Inflammatory macrophage (primary cell): ENCODE measurements at regions not wholly inside any gene's neighbourhood (a gene's known extent, or its start where the extent isn't known, plus 50 kb on each side); places are given as distances from the start of the nearest gene placed in this dataset.
A peak's percentile ranks its signal among the peaks of the same experiment; 100 is the strongest.
"Not testable (repeated sequence)": the region's sequence is repeated elsewhere in the genome, so short reads cannot be mapped to it uniquely, and the experiment has no call there.

Source experiments
- DNase-seq, 2 donors: peaks; one replicate each; pipeline ENCODE4 v3.0.0-alpha.2; 2020 to 2022

DNA sequence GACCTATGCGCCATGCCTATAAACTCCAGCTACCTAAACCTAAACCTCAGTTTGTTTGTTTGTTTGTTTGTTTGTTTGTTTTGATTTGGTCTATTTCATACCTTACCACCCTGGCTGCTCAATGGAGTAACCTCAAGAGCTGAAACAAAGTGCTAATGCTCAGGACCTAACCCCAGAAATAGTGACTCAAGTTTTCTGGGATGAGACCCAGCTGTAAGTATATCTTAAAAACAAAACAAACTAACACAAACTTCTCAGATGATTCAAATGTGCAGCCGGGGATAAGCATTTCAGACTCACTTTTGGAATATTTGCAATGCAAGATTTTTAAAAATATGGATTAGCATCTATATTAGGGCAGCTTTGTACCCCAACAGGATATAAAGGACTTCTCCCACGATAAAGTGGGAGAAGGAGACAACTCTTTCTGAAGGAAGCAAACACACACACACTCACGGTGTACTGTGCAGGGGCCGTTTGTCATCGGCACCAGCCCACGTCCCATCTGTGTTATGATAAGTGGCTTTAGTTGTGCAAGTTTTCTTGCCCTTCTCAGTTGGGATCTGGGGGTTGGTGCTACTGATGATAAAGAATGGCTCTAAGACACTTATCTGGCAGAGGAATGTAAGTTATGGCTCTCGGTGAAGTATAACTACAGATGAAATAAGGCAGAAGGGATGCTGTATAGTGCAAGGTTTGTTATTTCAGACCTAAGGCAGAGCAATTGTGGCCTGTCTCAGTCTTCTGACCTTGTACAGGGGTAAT is 516.7 kb upstream of the TMEM132C start:
- no peak for DNase-seq

DNA sequence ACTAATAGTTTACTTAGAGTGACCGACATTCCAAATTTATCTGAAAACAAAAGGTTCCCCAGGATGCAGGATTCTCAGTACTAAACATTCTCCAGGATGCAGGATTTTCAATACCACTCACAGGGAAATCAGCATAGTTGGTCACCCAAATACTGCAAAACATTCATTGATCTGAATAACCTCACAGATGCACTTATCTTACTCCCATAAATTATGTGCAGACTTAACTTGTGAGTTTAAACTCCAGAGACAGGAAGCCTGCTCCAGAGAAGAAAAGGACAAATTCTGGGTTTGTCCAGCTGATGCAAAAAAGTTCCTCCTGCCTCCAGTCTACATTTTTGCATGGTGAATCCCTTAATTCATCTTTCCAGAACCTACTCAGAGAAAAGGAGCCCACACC is 514.2 kb upstream of the TMEM132C start:
- DNase-seq = no peak

DNA sequence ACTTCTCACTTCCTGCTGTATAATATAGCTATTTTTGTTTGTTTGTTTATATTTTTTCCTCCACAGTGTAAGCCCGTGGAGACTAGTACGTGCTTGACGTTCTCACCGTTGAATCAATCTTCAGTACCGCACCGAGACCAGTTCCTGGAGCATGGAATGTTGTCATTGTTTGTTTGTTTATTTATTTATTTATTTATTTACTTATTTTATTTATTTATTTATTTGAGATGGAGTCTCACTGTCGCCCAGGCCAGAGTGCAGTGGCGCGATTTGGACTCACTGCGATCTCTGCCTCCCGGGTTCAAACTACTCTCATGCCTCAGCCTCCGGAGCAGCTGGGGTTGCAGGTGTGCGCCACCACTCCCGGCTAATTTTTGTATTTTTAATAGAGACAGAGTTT is 506.6 kb upstream of the TMEM132C start:
- DNase-seq = no peak

DNA sequence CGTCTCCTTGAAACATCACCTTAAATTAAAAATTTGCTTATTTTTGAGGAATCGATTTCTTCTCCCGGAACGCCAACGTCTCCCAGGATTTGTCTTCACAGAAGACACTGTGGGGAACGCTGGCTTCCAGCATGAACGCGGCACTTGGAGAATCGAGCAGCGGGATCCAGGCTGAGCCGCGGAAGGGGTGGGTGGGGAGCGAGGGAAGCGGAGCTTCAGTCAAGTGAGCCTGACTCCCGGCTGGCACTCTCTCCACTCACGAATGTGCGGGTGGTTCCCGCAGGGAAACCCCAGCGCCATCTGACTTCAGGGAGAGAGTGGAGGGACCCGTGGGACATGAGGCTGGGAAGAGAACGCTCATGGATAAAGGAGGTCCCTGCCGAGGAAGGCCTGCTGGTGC is 506.0 kb upstream of the TMEM132C start:
- no peak for DNase-seq

DNA sequence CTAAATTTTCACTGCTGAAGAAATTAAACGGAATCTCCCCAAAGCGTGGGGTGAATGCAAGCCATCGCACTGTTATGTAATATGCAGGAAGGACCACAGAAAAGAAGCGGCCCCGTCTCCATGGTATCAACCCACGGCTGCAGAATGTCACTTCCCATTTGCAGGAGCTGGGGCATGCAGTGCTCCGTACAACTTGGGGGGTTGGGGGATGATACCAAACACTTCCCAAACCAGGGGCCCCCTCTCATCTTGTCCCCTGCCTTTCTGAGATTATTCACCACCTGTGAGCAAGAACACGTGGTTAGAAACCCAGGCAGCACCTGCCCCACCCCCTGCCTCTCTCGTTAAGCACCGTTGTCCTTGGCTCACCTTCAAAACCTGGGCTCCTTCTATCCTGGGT is 505.1 kb upstream of the TMEM132C start:
- DNase-seq = peak; percentile 76 to 86

DNA sequence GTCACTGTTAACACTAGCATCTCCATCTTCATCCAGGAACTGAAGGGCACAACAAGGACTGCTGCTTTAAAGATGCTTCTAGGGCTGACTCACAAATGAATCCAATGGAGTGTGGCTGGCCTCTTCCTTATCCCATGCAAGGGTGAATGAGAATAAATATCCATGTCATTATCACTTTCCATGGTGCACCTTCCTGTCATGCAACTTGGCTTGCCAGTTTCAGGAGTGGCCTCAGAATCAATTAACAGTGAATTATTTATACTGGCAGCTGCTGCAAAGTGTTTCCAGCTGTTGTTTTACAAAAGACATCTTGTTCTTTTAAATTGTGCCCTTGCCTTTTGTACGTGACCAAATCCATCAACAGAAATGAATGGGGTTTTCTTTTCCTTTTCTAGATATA is 499.3 kb upstream of the TMEM132C start:
- DNase-seq = no peak

DNA sequence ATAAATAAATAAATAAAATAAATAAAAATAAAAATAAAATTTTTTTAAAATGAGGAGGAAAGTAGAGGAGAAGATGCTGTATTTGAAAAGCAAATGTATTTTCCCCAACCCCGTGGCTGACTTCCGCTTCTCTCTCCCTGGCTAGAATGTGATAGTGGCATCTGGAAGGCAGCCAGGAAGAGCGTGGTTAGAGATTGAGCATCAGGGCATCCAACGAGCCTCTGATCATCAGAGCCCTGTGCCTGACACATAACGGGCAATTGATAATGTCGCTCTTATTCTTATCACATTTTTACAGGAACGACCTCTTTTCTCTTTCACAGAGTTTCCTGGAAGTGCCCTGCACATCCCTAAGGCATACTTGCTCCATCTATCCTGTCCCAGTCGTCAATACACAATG is 496.9 kb upstream of the TMEM132C start:
- peak; percentile 16 to 27 for DNase-seq

DNA sequence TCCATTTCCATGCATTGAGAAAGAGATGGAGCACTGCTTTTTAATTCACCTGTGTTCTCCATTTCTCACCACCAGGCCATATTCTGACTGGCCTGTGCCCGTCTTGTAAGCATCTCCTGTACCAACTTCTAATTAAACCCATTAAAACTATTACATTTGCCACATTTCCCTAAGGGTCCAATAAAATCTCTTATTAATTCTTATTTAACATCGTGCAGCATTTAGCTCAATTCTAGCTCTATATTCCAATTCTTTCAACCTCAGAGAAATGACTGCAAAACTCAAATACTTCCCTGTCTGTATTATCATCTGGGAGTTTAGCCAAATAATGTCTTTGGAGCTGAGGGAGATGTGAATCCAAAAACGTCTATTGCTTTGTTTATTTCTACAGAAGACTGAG is 495.4 kb upstream of the TMEM132C start:
- no peak for DNase-seq

DNA sequence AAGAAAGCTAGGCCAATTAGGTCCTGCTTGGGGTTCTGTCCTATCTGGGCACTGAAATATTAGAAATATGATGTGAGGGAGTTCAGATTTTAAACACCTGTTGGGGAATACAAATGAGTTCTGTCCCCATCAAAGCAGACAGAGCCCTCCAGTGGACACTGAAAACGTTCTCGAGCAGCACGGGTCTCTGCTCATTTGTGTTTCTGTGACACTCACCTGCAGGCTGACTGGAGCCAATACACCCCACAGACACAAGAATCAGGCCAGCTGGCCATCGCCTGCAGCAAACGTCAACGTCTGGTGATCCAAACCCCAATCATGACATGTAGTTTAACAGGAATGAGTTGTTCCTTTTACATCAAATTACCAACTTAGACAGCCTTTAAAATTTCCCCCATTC is 493.4 kb upstream of the TMEM132C start:
- DNase-seq = no peak

DNA sequence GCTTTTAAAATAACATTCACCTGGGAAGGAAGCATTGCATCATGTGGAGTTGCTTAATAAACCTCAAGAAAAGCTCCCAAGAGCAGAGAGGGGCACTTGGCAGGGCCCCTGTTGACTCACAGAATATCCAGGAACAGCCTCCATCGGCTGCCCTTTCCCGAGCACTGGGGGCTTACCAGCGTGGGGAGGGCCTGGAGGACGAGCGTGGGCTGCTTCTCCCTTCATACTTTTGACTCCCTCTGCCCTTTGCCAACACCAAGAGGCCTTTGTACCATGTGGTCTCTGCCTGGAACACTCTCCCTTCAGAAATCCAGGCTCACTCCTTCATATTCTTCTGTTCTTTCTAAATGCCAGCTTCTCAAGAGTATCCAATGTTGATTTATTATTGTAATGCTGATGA is 492.1 kb upstream of the TMEM132C start:
- DNase-seq = no peak

DNA sequence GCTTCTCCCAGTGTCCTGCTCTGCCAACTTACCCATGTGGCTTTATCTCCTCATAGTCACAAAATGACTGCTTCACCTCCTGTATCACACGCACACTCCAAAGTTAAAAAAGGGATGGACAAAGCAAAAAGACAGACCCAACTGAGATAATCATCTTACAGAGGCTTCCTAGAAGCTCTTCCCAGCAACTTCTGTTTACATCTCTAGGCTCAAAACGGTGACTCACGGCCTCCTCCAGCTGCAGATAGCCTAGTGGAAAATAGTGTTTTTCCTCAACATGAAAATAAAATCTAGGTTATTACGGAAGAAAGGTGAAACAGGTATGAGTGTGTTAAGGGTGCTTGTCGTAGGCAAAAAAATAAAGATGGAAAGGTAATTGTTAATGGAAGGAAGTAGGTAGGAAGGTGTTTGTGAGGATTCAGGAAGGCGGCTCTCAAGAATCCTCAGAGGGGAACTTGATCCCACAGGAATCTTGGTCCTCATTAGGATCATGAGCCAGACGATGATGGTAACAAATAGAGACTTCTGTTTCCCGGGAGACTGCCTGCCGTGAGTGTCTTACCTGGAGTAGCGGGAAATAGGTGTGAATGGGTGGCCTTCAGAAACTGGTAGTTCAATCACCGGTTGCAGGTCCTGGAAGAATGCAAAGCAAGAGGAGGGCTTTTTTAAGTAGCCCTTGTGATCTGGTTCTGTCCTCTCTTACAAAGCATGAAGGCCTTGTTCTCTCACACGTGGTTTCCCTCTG is 487.5 kb upstream of the TMEM132C start:
- DNase-seq = no peak

DNA sequence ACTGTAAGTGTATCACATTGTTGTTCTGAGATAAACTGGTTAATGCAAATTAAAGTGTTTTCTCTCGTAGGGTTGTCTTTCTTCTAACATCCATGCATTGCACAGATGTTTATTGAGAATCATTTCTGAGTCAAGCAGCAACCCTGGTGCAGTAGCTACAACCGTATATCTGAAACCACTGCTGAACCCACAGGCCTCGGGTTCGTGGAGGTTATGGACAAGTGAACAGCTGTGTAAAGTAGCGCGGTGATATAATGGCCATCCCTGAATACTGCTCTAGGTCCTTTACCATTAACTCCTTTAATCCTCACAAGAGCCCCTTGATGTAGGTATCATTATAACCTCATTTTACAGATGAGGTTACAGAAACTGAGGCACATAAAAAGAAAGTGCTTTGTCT is 486.1 kb upstream of the TMEM132C start:
- no peak for DNase-seq

DNA sequence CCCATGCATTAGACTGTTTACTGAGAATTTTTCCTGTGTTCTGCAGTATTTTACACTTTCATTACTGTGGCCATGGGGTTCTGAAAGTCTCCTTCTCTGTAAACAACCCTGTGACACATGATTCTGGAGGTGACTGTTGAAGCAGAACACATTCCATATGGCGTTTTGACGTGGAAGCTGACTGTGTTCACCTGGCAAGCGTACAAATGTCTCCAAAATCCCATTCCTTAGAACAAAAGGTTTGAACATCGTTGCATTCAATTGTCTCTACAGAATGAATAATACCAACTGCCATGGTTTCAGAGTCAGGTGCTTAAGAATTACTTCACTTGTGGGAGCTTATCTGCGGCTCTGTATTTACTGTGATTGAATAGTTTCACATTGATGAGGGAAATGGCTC is 485.6 kb upstream of the TMEM132C start:
- DNase-seq = no peak

DNA sequence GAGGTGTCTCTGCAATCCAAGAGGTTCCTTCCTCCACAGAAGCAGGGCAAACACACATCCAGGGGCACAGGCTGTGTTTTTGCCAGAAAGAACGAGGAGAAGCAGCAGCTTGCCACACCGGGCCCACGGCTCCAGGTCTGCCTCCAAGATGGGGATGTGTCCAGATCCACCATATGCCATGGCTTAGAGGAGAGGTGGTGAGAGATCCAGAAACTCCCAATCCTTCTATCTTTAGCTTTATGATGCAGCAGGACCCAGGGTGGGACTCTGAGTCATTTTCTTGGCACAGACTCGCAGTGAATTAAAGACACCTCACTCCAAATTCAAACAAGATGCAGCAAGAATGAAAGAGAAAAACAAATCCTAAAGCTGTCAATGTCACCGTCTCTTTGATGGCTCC is 481.4 kb upstream of the TMEM132C start:
- DNase-seq = no peak

DNA sequence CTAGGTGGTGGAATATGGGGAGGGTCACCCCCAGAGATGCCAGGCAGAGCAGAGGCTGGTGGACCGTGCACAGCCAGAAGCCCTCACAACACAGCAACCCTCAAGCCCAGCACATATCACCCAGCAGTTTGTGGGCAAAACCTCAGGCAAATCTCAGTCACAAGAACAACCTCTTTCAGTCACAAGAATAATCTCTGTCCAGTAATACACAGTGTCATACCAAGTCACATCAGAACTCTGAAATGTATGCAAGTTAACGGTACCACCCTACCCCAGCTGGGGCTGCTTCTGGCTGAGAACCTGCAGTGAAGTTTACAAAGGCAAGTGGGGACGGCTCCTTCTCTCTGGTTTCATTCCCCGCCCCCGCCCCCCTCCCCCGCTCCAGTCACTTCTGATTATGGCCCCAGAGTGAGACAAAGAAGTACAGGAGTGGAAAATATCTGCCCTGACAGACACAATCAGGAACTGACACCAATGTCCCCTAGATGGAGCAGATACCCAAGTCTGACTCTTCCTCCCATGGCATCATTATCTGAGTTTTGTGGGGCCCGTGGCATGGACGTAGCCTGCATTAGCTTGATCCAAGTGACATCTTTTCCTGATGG is 480.9 kb upstream of the TMEM132C start:
- no peak for DNase-seq

DNA sequence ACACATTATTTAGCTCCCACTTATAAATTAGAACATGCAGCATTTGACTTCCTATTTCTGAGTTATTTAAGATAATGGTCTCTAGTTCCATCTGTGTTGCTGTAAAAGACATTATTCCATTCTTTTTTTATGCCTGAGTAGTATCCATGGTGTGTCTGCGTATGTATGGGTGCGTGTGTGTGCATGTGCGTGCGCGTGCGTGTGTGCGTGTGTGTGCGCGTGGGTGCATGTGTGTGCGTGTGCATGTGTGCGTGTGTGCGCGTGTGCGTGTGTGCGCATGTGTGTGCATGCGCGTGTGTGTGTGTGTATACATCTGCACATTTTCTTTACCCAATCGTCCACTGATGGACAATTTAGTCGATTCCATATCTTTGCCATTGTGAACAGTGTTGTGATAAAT is 479.4 kb upstream of the TMEM132C start:
- DNase-seq = no peak

DNA sequence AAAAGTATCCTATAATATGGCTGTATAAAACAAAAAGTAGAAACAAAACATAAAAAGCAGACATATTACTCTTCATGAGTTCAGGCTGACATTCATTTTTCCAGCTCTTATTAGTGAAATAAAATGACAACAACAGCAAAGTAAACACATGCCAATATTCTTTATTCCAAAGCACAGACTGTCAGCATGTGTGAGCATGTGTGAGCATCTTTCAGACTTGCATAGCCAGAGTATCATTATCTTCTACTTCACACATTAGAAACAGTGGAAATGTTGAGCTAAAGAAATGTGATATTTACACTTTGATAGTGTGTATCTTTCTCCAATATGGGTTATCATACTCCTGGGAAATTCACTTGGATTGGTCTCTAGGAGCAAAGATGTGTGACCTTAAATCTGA is 476.6 kb upstream of the TMEM132C start:
- DNase-seq = no peak

DNA sequence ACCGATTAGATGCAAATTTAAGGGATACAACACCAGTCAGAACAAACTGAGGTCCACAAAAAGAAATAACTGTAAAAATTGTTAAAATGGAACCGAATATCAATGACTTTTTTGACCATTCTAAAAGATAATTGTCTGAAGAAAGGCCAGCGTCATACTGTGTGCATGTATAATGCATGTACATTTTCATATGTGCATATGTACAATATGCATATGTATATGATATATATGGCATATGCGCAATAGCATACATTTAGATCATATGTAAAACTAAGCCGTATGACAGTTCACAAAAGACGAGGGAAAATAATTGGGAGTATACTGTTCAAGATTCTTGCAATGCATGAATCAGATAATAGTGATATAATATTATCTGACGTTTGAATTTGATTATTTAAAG is 475.8 kb upstream of the TMEM132C start:
- no peak for DNase-seq

DNA sequence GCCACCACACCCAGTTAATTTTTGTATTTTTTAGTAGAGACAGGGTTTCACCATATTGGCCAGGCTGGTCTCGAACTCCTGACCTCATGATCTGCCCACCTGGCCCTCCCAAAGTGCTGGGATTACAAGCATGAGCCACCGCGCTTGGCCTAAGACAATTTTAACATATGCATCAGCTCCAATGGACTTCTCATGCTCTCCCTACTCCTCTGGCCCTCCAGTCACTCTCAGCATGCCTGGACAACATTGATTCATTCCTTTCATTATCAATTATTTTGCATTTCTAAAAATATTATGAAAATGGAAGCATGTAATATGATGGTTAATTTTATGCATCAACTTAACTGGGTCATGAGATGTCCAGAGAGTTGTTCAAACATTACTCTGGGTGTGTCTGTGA is 469.1 kb upstream of the TMEM132C start:
- DNase-seq = no peak

DNA sequence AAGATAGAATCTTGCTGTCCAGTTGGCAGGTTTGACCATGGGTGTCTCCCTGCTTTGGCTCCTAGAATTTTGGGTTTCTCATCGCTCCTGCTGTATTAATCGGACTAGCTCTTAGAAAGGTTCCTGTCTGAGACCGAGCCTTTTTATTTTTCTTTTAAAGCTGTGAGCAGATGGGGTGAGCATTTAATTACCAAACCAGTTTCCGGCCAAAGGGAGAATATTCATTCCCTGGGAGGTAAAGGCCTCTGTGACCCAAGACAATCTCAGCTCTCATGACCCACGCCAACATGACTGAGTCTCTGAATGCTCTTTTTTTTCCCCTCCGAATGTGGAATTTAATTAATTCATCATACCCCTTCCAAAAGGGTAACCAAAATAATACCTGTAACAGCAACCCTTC is 464.7 kb upstream of the TMEM132C start:
- no peak for DNase-seq

DNA sequence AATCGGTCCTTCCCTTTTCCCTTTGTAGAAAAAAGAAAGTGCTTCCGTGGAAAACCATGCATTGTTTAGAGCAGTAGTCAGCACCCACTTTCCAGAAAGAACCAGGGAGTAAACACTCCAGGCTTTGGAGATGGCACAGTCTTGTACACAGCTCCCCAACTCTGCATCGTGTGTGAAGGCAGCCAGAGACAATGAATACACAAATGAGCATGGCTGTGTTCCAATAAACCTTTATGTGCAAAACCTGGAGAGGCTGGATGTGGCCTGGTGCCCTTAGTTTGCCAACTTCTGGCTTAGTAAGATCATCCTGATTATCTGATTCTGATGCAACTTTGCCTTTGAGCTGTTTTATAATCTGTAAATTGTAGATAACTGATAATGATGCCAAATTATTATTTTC is 463.4 kb upstream of the TMEM132C start:
- DNase-seq = no peak

DNA sequence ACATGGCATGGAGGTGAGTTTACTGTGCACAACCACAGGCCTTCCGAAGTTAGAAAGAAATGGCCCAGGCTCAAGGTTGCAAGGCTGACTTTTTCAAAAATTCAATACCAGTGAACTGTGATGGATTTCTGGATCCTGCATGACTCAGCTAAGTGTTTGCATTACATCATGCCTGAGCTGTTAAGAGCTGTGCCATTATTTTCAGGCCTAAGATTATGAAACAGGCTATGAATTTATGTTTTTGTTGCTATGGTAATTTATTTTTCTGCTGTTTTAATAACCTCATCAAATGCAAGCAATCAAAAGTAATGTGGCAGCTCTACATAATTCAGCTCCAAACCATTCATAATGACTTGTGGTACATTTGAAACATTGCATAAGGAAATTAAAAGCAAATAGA is 457.7 kb upstream of the TMEM132C start:
- DNase-seq = peak; percentile 31 to 34

DNA sequence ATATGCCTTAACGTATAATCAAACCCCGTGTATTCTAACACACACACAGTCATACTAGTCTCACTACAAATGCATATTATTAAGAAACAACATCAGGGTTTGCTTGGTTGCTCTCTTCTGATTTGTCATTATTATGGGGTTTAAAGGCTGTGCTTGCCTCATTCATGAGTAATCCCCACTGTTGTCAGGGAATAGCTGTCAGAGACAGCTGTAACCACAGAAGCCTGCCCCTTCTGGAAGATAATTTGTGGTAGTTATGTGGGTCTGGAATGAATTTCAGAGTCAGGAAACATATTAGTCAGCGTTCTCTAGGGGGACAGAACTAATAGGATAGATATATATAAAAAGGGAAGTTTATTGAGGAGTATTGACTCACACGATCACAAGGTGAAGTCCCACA is 456.9 kb upstream of the TMEM132C start:
- DNase-seq = peak; percentile 68 to 72

DNA sequence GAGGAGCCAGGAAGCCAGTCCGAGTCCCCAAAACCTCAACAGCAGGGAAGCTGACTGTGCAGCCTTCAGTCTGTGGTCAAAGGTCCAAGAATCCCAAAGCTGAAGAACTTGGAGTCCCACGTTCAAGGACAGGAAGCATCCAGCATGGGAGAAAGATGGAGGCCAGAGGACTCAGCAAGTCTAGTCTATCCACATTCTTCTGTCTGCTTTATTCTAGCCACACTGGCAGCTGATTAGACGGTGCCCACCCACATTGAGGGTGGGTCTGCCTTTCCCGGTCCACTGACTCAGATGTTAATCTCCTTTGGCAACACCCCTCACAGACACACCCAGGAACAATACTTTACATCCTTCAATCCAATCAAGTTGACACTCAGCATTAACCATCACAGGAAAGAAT is 456.5 kb upstream of the TMEM132C start:
- DNase-seq = not testable (repeated sequence)
